ENCODE measurements at regions not wholly inside any gene's neighbourhood (a gene's known extent, or its start where the extent isn't known, plus 50 kb on each side); places are given as distances from the start of the nearest gene placed in this dataset.

- TF ChIP-seq AR (CRISPR knock-in tag; IDR thresholded peaks at IDR 0.05) (no peak), ZNF281 (CRISPR knock-in tag; IDR thresholded peaks at IDR 0.05) (no peak), KAT7 (CRISPR knock-in tag; IDR thresholded peaks at IDR 0.05; ENCODE audit: borderline replicate concordance) (no peak), ZNF671 (CRISPR knock-in tag; IDR thresholded peaks at IDR 0.05) (no peak)
- TF ChIP-seq, protein P1, sequence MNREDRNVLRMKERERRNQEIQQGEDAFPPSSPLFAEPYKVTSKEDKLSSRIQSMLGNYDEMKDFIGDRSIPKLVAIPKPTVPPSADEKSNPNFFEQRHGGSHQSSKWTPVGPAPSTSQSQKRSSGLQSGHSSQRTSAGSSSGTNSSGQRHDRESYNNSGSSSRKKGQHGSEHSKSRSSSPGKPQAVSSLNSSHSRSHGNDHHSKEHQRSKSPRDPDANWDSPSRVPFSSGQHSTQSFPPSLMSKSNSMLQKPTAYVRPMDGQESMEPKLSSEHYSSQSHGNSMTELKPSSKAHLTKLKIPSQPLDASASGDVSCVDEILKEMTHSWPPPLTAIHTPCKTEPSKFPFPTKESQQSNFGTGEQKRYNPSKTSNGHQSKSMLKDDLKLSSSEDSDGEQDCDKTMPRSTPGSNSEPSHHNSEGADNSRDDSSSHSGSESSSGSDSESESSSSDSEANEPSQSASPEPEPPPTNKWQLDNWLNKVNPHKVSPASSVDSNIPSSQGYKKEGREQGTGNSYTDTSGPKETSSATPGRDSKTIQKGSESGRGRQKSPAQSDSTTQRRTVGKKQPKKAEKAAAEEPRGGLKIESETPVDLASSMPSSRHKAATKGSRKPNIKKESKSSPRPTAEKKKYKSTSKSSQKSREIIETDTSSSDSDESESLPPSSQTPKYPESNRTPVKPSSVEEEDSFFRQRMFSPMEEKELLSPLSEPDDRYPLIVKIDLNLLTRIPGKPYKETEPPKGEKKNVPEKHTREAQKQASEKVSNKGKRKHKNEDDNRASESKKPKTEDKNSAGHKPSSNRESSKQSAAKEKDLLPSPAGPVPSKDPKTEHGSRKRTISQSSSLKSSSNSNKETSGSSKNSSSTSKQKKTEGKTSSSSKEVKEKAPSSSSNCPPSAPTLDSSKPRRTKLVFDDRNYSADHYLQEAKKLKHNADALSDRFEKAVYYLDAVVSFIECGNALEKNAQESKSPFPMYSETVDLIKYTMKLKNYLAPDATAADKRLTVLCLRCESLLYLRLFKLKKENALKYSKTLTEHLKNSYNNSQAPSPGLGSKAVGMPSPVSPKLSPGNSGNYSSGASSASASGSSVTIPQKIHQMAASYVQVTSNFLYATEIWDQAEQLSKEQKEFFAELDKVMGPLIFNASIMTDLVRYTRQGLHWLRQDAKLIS (CRISPR knock-in tag; IDR thresholded peaks at IDR 0.05; ENCODE audit: borderline replicate concordance), result no peak
Observed at GRCh38 chr10:55766212-55766611, 594.8 kb downstream of the ZWINT start (continued).

DNA sequence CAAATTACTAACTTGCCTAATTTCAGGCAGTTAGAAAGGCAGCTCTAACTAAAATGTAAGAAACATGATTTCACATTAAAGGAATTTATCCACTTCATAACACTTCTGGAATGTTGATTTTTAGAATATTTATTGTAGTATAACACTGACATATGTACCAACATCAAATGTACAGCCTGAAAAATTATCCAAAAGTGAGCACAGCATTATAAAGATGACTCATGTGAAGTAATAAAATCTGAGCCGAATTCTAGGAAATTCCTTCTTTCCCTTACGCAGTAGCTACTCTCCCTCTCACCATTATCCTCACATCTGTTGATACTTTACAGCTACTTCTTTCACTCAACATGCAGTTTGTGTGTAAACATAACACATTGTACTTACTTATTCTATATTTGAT is 610.6 kb downstream of the ZWINT start:
- H3K27me3 Mint-ChIP-seq (ENCODE audit: low read depth), result no peaks in the 10 kb centered on the region
- ChIA-PET POLR2A (no interaction called here), CTCF (interaction anchor here (1.1 kb wide), 1 partner anchor 367 kb away, joined by 3 read pairs; no protein-coding TSS in a partner anchor)
- H3K27ac Mint-ChIP-seq, result no peak overlapping the region
- no peaks in the 10 kb centered on the region for H3K36me3 Mint-ChIP-seq
- no peak overlapping the region for H3K4me3 Mint-ChIP-seq
- H3K4me1 Mint-ChIP-seq, result peaks cover 10% of the 10 kb centered on the region
- H3K9me3 Mint-ChIP-seq, result peaks cover 5% of the 10 kb centered on the region; the same call in 1 of the 2 replicates
- no peak for DNase-seq (ENCODE audit: low spot score)
- ATAC-seq, result no peak
- TF ChIP-seq GABPB1 (CRISPR knock-in tag; IDR thresholded peaks at IDR 0.05) (no peak), ZNF423 (CRISPR knock-in tag; IDR thresholded peaks at IDR 0.05) (no peak), NR2C2 (CRISPR knock-in tag; IDR thresholded peaks at IDR 0.05) (no peak), SOX15 (CRISPR knock-in tag; IDR thresholded peaks at IDR 0.05) (no peak), NFE2L1 (CRISPR knock-in tag; IDR thresholded peaks at IDR 0.05) (no peak), ZBTB43 (CRISPR knock-in tag; IDR thresholded peaks at IDR 0.05) (no peak), ZNF416 (CRISPR knock-in tag; IDR thresholded peaks at IDR 0.05) (no peak), ATF1 (CRISPR knock-in tag; IDR thresholded peaks at IDR 0.05) (no peak), NFATC4 (CRISPR knock-in tag; IDR thresholded peaks at IDR 0.05) (no peak), ZNF671 (CRISPR knock-in tag; IDR thresholded peaks at IDR 0.05) (no peak), E2F5 (CRISPR knock-in tag; IDR thresholded peaks at IDR 0.05) (no peak), ZNF232 (CRISPR knock-in tag; IDR thresholded peaks at IDR 0.05) (no peak), ZNF317 (CRISPR knock-in tag; IDR thresholded peaks at IDR 0.05; ENCODE audit: borderline replicate concordance, low read depth) (no peak), GTF2I (CRISPR knock-in tag; conservative IDR thresholded peaks at IDR 0.05) (no peak), IRF1 (CRISPR knock-in tag; IDR thresholded peaks at IDR 0.05) (no peak), SP1 (CRISPR knock-in tag; conservative IDR thresholded peaks at IDR 0.05) (no peak), ESRRA (CRISPR knock-in tag; IDR thresholded peaks at IDR 0.05; ENCODE audit: borderline replicate concordance) (no peak), ZNF219 (CRISPR knock-in tag; IDR thresholded peaks at IDR 0.05; ENCODE audit: borderline replicate concordance) (no peak)
- TF ChIP-seq, protein P2, sequence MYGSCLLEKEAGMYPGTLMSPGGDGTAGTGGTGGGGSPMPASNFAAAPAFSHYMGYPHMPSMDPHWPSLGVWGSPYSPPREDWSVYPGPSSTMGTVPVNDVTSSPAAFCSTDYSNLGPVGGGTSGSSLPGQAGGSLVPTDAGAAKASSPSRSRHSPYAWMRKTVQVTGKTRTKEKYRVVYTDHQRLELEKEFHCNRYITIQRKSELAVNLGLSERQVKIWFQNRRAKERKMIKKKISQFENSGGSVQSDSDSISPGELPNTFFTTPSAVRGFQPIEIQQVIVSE (CRISPR knock-in tag; IDR thresholded peaks at IDR 0.05; ENCODE audit: borderline replicate concordance), result no peak

All from WTC11 (cell line).